NCI-H1694 (cell line): ENCODE measurements at regions not wholly inside any gene's neighbourhood (a gene's known extent, or its start where the extent isn't known, plus 50 kb on each side); places are given as distances from the start of the nearest gene placed in this dataset.
A peak's percentile ranks its signal among the peaks of the same experiment; 100 is the strongest.

Source experiments
- DNase-seq: peaks from one replicate; lab custom pipeline; 2025; lab: John Stamatoyannopoulos, UW

DNA sequence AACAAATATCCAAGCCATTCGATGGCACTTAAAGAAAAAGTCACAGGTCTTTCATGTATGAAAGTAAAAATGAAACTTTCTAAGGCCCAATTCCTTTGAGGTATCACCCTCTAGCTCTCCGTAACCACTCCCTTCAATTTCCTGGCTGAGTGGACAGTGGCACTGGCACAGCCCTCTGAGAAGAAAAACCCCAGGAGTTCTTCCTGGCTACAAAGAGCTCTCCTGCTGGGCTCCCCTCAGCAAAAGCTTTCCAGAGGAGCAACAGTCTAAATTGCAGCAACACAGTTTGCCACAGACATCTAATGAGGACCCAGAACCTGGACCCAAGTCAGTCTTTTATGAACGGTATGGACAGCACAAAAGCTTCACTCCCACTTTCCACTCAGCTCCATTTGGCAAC, 71.8 kb downstream of the FUNDC1 start:
- DNase-seq, result no peak

- no peak for DNase-seq
Observed at GRCh38 chrX:44462850-44463249, 79.8 kb downstream of the FUNDC1 start.

GRCh38 chrX:44459501-44459900, 83.2 kb downstream of the FUNDC1 start:
- peak; percentile 47 for DNase-seq

DNA sequence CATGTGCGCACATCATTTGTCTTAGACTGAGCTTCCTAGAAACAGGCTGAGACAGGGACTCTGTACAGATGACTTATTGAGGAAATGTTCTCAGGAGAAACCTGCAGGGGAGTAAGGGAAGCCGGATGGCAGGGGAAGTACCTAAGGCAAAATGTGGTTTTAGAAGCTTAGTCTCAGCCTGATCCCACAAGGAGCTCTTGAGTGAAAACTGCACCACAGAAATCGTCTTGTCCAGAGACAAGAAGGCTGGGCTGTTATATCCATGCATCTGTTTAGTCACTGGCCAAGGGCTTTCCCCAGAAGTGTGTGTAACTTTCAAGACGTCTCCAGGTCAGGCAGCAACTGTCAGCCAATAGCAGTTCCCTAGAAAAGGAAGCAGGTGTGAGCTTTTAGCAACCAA, 86.0 kb downstream of the FUNDC1 start:
- DNase-seq, result no peak

GRCh38 chrX:44451056-44451455, 91.6 kb downstream of the FUNDC1 start:
- peak; percentile 62 for DNase-seq

GRCh38 chrX:44447214-44447613, 95.4 kb downstream of the FUNDC1 start:
- no peak for DNase-seq

DNA sequence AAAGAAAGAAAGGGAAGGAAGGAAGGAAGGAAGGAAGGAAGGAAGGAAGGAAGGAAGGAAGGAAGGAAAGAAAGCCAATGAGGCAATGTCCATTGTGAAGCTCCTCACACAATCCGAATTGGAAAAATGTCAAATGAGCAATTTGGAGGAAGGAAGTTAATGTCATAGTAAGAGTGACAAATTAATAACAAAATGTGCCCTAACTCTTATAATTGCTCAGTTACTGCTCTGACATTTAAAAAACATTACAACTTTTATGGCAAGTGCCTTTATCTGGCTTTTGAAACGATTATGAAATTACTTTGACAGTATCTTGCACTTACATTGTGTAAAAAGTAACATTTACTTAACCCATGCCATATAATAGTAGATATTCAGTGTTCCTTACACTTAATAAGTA, 96.5 kb upstream of the EFHC2 start:
- DNase-seq, result no peak

- DNase-seq, result no peak
Observed at GRCh38 chrX:44439242-44439794, 95.8 kb upstream of the EFHC2 start.

DNA sequence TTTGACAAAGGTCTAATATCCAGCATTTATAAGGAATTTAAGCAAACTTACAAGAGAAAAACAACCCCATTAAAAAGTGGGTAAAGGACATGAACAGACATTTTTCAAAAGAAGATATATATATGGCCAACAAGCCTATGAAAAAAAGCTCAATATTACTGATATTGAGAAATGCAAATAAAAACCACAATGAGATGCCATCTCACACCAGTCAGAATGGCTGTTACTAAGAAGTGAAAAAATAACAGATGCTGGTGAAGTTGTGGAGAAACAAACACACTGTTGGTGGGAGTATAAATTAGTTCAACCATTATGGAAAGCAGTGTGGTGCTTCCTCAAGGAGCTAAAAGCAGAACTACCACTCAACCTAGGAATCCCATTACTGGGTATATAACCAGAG, 91.6 kb upstream of the EFHC2 start:
- DNase-seq, result no peak

DNA sequence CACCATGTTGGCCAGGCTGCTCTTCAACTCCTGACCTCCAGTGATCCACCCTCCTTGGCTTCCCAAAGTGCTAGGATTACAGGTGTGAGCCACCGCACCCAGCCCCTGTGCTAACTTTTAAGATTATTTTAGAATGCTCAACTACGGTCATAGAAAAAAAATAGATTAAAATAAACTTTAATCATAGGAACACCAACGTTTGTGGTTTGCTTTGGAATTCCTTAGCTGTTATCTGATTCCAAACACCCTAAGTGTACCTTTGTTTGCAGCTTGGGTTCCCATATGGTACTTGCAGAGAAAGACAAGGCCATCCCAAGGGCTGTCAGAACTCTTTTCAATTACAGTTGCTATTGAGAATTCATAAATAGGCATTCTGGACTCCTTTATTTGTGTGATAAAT, 90.1 kb upstream of the EFHC2 start:
- DNase-seq, result no peak

DNA sequence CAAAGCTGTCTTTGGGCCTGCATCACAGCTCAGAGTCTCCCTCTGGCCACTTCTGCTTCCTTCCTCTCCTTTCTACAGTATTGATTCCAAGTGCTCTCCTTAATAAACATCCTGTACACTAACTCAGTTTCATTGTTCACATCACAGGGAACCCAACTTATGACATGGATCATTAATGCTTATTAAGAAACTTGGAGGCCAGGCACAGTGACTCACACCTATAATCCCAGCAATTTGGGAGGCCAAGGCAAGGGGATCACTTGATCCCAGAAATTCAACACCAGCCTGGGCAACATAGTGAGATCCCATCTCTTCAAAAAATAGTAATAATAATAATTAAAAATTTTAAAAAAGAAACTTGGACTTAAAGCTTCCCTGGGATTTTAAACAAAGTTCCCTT, 89.2 kb upstream of the EFHC2 start:
- DNase-seq, result no peak

- DNase-seq, result no peak
Observed at GRCh38 chrX:44431194-44431593, 87.7 kb upstream of the EFHC2 start.

DNA sequence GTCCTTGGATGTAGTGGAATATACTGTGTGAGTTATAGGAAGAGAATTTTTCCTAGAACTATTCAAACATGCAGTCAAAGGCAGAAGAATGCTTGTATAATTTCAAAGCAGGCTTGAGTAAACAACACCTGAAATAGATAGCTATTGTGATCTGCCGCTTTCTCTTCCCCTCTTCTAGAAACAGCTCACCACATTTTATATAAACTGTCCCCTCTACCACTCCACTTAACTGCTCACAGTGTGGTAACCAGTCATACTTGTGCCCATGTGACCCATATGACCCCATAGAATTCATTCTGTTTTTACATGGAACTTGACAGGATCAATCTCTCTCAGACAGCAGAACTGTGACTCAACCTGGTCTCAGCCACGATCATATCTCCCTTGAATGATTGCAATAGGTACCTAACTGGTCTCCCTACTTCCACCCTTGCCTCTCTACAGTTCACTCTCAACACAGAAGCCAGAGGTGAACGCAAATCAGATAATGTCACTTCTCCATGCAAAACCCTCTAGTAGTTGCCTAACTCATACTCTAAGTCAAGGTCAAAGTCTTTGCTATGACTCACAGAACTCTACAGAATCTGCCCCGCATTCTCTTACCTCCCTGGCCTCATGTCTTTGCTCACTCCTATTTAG, 85.6 kb upstream of the EFHC2 start:
- DNase-seq, result no peak

DNA sequence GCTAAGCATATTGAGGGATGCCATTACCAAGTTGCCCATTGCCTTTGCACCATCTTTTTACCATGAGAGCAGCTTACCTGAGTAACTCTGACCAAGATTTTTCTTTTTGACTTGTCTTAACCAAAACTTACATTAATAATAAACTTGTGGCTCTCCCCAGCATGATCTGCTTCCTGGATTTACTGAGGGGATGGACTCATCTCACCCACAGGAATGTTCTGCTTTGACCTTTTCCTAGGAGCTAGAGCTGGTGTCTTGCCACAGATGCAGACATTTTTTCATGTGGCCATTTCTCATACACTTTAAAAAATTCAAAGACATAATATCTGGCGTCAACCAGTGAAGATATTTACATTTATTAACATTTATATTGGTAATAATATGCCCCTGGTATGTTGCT, 79.2 kb upstream of the EFHC2 start:
- no peak for DNase-seq

DNA sequence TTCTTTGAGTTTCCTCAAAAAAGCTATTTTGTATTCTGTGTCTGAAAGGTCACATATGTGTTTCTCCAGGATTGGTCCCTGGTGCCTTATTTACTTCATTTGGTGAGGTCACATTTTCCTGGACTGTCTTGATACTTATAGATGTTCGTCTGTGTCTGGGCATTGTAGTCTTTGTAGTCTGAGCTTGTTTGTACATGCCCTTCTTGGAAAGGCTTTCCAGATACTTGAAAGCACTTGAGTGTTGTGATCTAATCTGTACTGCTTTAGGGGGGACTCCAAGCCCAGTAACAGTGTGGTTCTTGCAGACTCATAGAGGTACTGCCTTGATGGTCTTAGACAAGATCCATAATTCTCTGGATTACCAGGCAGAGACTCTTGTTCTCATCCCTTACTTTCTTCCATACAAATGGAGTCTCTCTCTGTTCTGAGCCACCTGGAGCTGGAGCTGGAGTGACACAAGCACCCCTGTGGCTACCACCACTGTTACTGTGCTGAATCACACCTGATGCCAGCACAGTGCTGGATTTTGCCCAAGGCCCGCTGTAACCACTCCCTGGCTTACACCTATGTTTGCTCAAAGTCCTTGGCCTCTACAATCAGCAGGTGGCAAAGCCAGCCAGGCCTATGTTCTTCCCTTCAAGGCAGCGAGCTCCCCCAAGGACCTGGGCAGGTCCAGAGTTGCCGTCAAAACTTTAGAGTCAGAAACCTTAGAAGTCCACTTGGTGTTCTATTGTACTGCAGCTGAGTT, 72.3 kb upstream of the EFHC2 start:
- no peak for DNase-seq

GRCh38 chrX:44401151-44401550, 57.7 kb upstream of the EFHC2 start:
- DNase-seq, result no peak

GRCh38 chrX:44400588-44400987, 57.1 kb upstream of the EFHC2 start:
- no peak for DNase-seq

GRCh38 chrX:44400161-44400560, 56.7 kb upstream of the EFHC2 start:
- DNase-seq, result no peak
